Neural cell (in vitro differentiated cells): ENCODE measurements at regions not wholly inside any gene's neighbourhood (a gene's known extent, or its start where the extent isn't known, plus 50 kb on each side); places are given as distances from the start of the nearest gene placed in this dataset.

Source experiments
- EZH2 ChIP-seq: fragments of 200-600, 300-800 bp; shearing (Covaris generic), sonication (generic); IDR thresholded peaks from 2 replicates; pipeline ENCODE4 v1.6.1; 2014; ENCODE audit warnings: antibody characterized with exemption, low read length, borderline replicate concordance, mild to moderate bottlenecking; ENCODE audit not compliant: insufficient read depth, poor library complexity, severe bottlenecking
- POLR2AphosphoS5 ChIP-seq: IDR thresholded peaks from 2 replicates; pipeline ENCODE4 v1.6.1; 2012
- SMC3 ChIP-seq: fragments of 450-650 bp; conservative IDR thresholded peaks from 2 replicates; pipeline ENCODE4 v1.6.1; 2014; ENCODE audit warnings: antibody characterized with exemption, mild to moderate bottlenecking, moderate library complexity; ENCODE audit not compliant: poor library complexity
- TAF1 ChIP-seq: IDR thresholded peaks from 2 replicates; pipeline ENCODE4 v1.6.1; 2012; ENCODE audit warnings: low read depth
- TF ChIP-seq, protein P1 (sequence below): fragments of 450-650 bp; IDR thresholded peaks from 2 replicates; pipeline ENCODE4 v1.5.1; 2014; ENCODE audit warnings: antibody characterized with exemption, mild to moderate bottlenecking, moderate library complexity; ENCODE audit not compliant: poor library complexity, severe bottlenecking

DNA sequence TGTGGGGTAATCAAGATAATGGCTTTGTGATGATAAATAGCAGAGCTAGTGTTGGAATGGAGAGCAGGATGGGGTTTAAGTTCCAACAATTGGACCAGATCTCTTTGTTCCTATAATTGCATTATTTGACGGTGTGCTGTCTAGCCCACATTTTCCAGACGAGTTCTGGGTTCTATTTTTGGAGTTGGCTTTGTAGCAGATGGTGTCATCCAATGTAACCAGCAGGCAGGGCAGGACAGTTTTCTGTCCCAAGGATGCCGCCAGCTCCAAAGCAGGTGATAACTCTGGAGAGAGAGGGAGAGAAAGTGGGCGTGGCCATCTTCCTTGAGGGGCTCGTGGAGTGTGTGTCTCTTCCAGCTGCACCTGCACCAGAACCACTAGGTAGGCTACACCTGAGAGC, 251.3 kb downstream of the KIF4B start:
- TF ChIP-seq, protein P1, sequence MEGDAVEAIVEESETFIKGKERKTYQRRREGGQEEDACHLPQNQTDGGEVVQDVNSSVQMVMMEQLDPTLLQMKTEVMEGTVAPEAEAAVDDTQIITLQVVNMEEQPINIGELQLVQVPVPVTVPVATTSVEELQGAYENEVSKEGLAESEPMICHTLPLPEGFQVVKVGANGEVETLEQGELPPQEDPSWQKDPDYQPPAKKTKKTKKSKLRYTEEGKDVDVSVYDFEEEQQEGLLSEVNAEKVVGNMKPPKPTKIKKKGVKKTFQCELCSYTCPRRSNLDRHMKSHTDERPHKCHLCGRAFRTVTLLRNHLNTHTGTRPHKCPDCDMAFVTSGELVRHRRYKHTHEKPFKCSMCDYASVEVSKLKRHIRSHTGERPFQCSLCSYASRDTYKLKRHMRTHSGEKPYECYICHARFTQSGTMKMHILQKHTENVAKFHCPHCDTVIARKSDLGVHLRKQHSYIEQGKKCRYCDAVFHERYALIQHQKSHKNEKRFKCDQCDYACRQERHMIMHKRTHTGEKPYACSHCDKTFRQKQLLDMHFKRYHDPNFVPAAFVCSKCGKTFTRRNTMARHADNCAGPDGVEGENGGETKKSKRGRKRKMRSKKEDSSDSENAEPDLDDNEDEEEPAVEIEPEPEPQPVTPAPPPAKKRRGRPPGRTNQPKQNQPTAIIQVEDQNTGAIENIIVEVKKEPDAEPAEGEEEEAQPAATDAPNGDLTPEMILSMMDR: no peak
- no peak for TF ChIP-seq POLR2AphosphoS5
- no peak for TF ChIP-seq EZH2
- no peak for TF ChIP-seq SMC3
- TF ChIP-seq TAF1: no peak
